H9 (cell line): ENCODE measurements at regions not wholly inside any gene's neighbourhood (a gene's known extent, or its start where the extent isn't known, plus 50 kb on each side); places are given as distances from the start of the nearest gene placed in this dataset.

ENCODE experiments used
- DNase-seq: peaks from one replicate; pipeline ENCODE4 v3.0.0-alpha.2; 2017
- H2AFZ ChIP-seq: one replicate; pipeline ENCODE4 v1.6.1; 2013; ENCODE audit warnings: mild to moderate bottlenecking, low read length, control low read depth, moderate library complexity
- H2AK5ac ChIP-seq: 2 replicates; pipeline ENCODE4 v1.6.1; 2013; ENCODE audit warnings: low read length, control low read depth, mixed read lengths; ENCODE audit not compliant: insufficient read length
- H2BK120ac ChIP-seq: one replicate; pipeline ENCODE4 v1.6.1; 2013; ENCODE audit warnings: low read depth, mild to moderate bottlenecking, low read length, control low read depth, inconsistent platforms; ENCODE audit not compliant: poor library complexity, severe bottlenecking
- H2BK12ac ChIP-seq: 2 replicates; pipeline ENCODE4 v1.6.1; 2013; ENCODE audit warnings: low read length, control low read depth, mixed read lengths, low read depth; ENCODE audit not compliant: insufficient read length
- H2BK15ac ChIP-seq: 2 replicates; pipeline ENCODE4 v1.6.1; 2013; ENCODE audit warnings: low read depth, low read length, control low read depth
- H2BK20ac ChIP-seq: one replicate; pipeline ENCODE4 v1.6.1; 2013; ENCODE audit warnings: low read depth, mild to moderate bottlenecking, low read length, control low read depth, inconsistent platforms; ENCODE audit not compliant: poor library complexity, severe bottlenecking
- H2BK5ac ChIP-seq: 2 replicates; pipeline ENCODE4 v1.6.1; 2013; ENCODE audit warnings: low read length, control low read depth, mixed read lengths; ENCODE audit not compliant: insufficient read length
- H3K14ac ChIP-seq: 2 replicates; pipeline ENCODE4 v1.6.1; 2013; ENCODE audit warnings: low read length, control low read depth; ENCODE audit not compliant: insufficient read depth
- H3K18ac ChIP-seq: 2 replicates; pipeline ENCODE4 v1.6.1; 2013; ENCODE audit warnings: low read depth, mild to moderate bottlenecking, mixed read lengths, low read length, control low read depth; ENCODE audit not compliant: insufficient read length
- H3K23ac ChIP-seq: 2 replicates; pipeline ENCODE4 v1.6.1; 2013; ENCODE audit warnings: low read length, control low read depth, mixed read lengths, low read depth; ENCODE audit not compliant: insufficient read length
- H3K23me2 ChIP-seq: 2 replicates; pipeline ENCODE4 v1.6.1; 2013; ENCODE audit warnings: low read depth, mild to moderate bottlenecking, mixed read lengths, low read length, control low read depth; ENCODE audit not compliant: insufficient read length, poor library complexity, severe bottlenecking
- H3K27ac ChIP-seq: 2 replicates; pipeline ENCODE4 v1.5.1; 2013; ENCODE audit warnings: low read length, control low read depth, mixed read lengths, low read depth; ENCODE audit not compliant: insufficient read length
- H3K27me3 ChIP-seq: 2 replicates; pipeline ENCODE4 v1.6.1; 2013; ENCODE audit warnings: low read length, control low read depth, inconsistent platforms; ENCODE audit not compliant: insufficient read depth
- H3K4ac ChIP-seq: 2 replicates; pipeline ENCODE4 v1.6.1; 2013; ENCODE audit warnings: low read depth, mild to moderate bottlenecking, control low read depth, inconsistent platforms, low read length, moderate library complexity
- H3K4me1 ChIP-seq: 2 replicates; pipeline ENCODE4 v1.6.1; 2013; ENCODE audit warnings: low read length, control low read depth, inconsistent platforms; ENCODE audit not compliant: insufficient read depth
- H3K4me2 ChIP-seq: 2 replicates; pipeline ENCODE4 v1.6.1; 2013; ENCODE audit warnings: low read length, control low read depth, mixed read lengths; ENCODE audit not compliant: insufficient read length, insufficient read depth
- H3K56ac ChIP-seq: 2 replicates; pipeline ENCODE4 v1.6.1; 2013; ENCODE audit warnings: low read depth, mild to moderate bottlenecking, mixed read lengths, low read length, control low read depth; ENCODE audit not compliant: insufficient read length
- H3K79me1 ChIP-seq: 2 replicates; pipeline ENCODE4 v1.6.1; 2013; ENCODE audit warnings: low read depth, mild to moderate bottlenecking, moderate library complexity, low read length, control low read depth, inconsistent platforms; ENCODE audit not compliant: insufficient read depth, poor library complexity, severe bottlenecking
- H3K79me2 ChIP-seq: 2 replicates; pipeline ENCODE4 v1.6.1; 2013; ENCODE audit warnings: low read length, control low read depth, inconsistent platforms; ENCODE audit not compliant: insufficient read depth
- H3K9ac ChIP-seq: 2 replicates; pipeline ENCODE4 v1.6.1; 2013; ENCODE audit warnings: low read length, control low read depth, mixed read lengths; ENCODE audit not compliant: insufficient read length; ENCODE audit errors: extremely low read depth
- H3K9me3 ChIP-seq: one replicate; pipeline ENCODE4 v1.6.1; 2013; ENCODE audit warnings: low read depth, low read length, inconsistent platforms; ENCODE audit not compliant: control insufficient read depth
- H3T11ph ChIP-seq: one replicate; pipeline ENCODE4 v1.6.1; 2013; ENCODE audit warnings: mild to moderate bottlenecking, low read length, control low read depth, inconsistent platforms
- H4K20me1 ChIP-seq: one replicate; pipeline ENCODE4 v1.6.1; 2013; ENCODE audit not compliant: control insufficient read depth, insufficient read length, insufficient read depth
- H4K5ac ChIP-seq: 2 replicates; pipeline ENCODE4 v1.6.1; 2013; ENCODE audit warnings: low read depth, mild to moderate bottlenecking, mixed read lengths, low read length, control low read depth; ENCODE audit not compliant: insufficient read length
- H4K8ac ChIP-seq: replicated peaks from 2 replicates; pipeline ENCODE4 v1.6.1; 2013; ENCODE audit warnings: low read length, control low read depth, mixed read lengths, low read depth; ENCODE audit not compliant: insufficient read length
- H4K91ac ChIP-seq: 2 replicates; pipeline ENCODE4 v1.6.1; 2013; ENCODE audit warnings: low read depth, mild to moderate bottlenecking, moderate library complexity, mixed read lengths, low read length, control low read depth; ENCODE audit not compliant: insufficient read length
- H3K27ac Mint-ChIP-seq, 3 experiments: 2 replicates in 2 of 3; 3 replicates in 1 of 3; pipeline ENCODE4 v1.8.0; 2020 to 2021; ENCODE audit warnings: mixed read lengths in 3 of 3, mild to moderate bottlenecking in 1 of 3, moderate library complexity in 1 of 3
- H3K27me3 Mint-ChIP-seq: 2 replicates; pipeline ENCODE4 v1.8.0; 2021; ENCODE audit warnings: low read depth, mild to moderate bottlenecking, moderate library complexity, mixed read lengths
- H3K36me3 Mint-ChIP-seq, 3 experiments: 2 replicates in 2 of 3; 3 replicates in 1 of 3; pipeline ENCODE4 v1.8.0; 2020 to 2021; ENCODE audit warnings: low read depth in 3 of 3, mixed read lengths in 3 of 3; ENCODE audit not compliant: insufficient read depth in 1 of 3
- H3K4me1 Mint-ChIP-seq, 2 experiments: 2 replicates each; pipeline ENCODE4 v1.8.0; 2020; ENCODE audit warnings: mixed read lengths in 2 of 2
- H3K4me3 Mint-ChIP-seq, 2 experiments: 2 replicates in 1 of 2; 3 replicates in 1 of 2; pipeline ENCODE4 v1.8.0; 2020 to 2021; ENCODE audit warnings: mild to moderate bottlenecking in 2 of 2, mixed read lengths in 2 of 2, moderate library complexity in 1 of 2
- H3K9me3 Mint-ChIP-seq, 2 experiments: 2 replicates in 1 of 2; 3 replicates in 1 of 2; pipeline ENCODE4 v1.8.0; 2020; ENCODE audit warnings: mild to moderate bottlenecking in 2 of 2, mixed read lengths in 2 of 2, moderate library complexity in 1 of 2
- CTCF ChIP-seq: fragments of 200-600 bp; sonication (generic); conservative IDR thresholded peaks from 3 replicates; pipeline ENCODE4 v1.8.0; 2021; ENCODE audit warnings: antibody characterized with exemption, mild to moderate bottlenecking
- WGBS: extraction: QIAGEN DNeasy Blood & Tissue Kit; methylation state at CpG from one replicate; pipeline ENCODE4 v1.1.7; 2013; ENCODE audit warnings: missing lambda C conversion rate, low lambda C conversion rate, mixed read lengths; ENCODE audit not compliant: insufficient read length; ENCODE audit errors: extremely low coverage; 5-methylcytosine and 5-hydroxymethylcytosine counted together

DNA sequence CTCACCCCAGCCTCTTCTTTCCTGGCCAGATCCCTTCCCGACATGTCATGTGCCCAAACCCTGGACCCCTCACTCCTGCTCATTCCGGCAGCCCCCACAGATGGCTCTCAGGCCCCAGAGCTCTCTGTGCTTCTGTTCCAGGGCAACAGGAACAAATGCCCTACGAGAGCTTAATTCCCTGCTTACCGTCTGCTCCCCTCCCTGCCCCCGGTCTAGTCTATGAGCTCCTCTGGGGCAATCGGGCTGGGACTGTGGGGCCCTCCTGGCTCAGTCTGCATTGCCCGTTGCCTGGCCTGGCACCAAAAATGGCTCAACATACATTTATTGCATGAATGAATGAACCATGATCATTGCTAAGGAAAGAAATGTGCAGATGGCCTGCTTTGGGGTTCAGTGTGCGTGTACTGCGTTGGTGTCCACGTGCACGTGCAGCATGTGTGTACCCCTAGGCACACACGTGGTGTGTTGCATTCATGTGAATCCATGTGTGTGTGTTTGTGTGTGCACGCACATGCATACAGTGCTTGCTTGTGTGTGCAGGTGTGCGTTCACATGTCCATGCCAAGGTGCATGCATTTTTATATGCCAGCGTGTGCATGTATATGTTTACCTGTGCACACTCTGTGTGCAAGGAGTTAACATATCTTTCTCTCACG, 201.2 kb upstream of the IER5L start:
- Histone ChIP-seq H3K79me1 (no peaks in the 10 kb centered on the region), H3K56ac (no peak overlapping the region), H3K23ac (no peak overlapping the region), H3K9ac (no peak overlapping the region), H2BK12ac (no peak overlapping the region), H2AK5ac (no peak overlapping the region), H3T11ph (no peak overlapping the region), H3K9me3 (no peaks in the 10 kb centered on the region), H3K4ac (no peak overlapping the region), H3K4me1 (no peaks in the 10 kb centered on the region), H2BK5ac (no peak overlapping the region), H3K4me2 (no peak overlapping the region), H3K27ac (no peak overlapping the region), H4K91ac (no peak overlapping the region), H2AFZ (no peak overlapping the region), H2BK120ac (no peak overlapping the region), H3K14ac (no peak overlapping the region), H3K23me2 (peaks cover 5% of the 10 kb centered on the region), H4K20me1 (no peaks in the 10 kb centered on the region), H3K18ac (no peak overlapping the region), H4K5ac (no peak overlapping the region), H4K8ac (no peak overlapping the region), H3K27me3 (no peaks in the 10 kb centered on the region), H2BK20ac (no peak overlapping the region), H2BK15ac (no peak overlapping the region), H3K79me2 (no peaks in the 10 kb centered on the region)
- Mint-ChIP-seq H3K36me3 (peaks cover 0 to 5% (median 0%) of the 10 kb centered on the region in 3 experiments; a peak in 3 of 7 replicates), H3K4me3 (no peak overlapping the region), H3K27ac (peak overlapping the region in 1 of 3 experiments; percentile 58; a peak in 1 of 7 replicates), H3K9me3 (peaks cover 0 to 7% of the 10 kb centered on the region in 2 experiments; a peak in 3 of 5 replicates), H3K4me1 (peaks cover 27 to 38% of the 10 kb centered on the region in 2 experiments), H3K27me3 (peaks cover 24% of the 10 kb centered on the region)
- TF ChIP-seq CTCF = no peak
- no peak for DNase-seq
- WGBS = no CpG with 5 or more reads among the region's 16 CpGs
